ENCODE measurements at regions not wholly inside any gene's neighbourhood (a gene's known extent, or its start where the extent isn't known, plus 50 kb on each side); places are given as distances from the start of the nearest gene placed in this dataset.

GRCh38 chr20:11677836-11678235 is 239.9 kb upstream of the BTBD3 start:
- H3K4me3 ChIP-seq (ENCODE audit: low read depth, low read length) = no peak overlapping the region
- no peak for TF ChIP-seq CTCF (IDR thresholded peaks at IDR 0.05; ENCODE audit: low read depth, low read length)
- H3K4me1 ChIP-seq = no peaks in the 10 kb centered on the region
- H3K9me3 ChIP-seq = no peaks in the 10 kb centered on the region
- no peak for DNase-seq
- H3K36me3 ChIP-seq = no peaks in the 10 kb centered on the region
- no peaks in the 10 kb centered on the region for H3K27me3 ChIP-seq

- TF ChIP-seq CTCF (IDR thresholded peaks at IDR 0.05; ENCODE audit: low read depth, low read length) = no peak
- peaks cover 5% of the 10 kb centered on the region for H3K27me3 ChIP-seq
These were observed 235.4 kb upstream of the BTBD3 start for GRCh38 chr20:11682285-11682684.

GRCh38 chr20:11686195-11686594 is 231.5 kb upstream of the BTBD3 start:
- H3K27me3 ChIP-seq = peaks cover 9% of the 10 kb centered on the region
- H3K9me3 ChIP-seq = no peaks in the 10 kb centered on the region
- no peaks in the 10 kb centered on the region for H3K36me3 ChIP-seq
- no peak for DNase-seq
- TF ChIP-seq CTCF (IDR thresholded peaks at IDR 0.05; ENCODE audit: low read depth, low read length) = no peak
- H3K4me3 ChIP-seq (ENCODE audit: low read depth, low read length) = no peak overlapping the region
- no peaks in the 10 kb centered on the region for H3K4me1 ChIP-seq

More at GRCh38 chr20:11682285-11682684, 235.4 kb upstream of the BTBD3 start:
- H3K4me1 ChIP-seq = no peaks in the 10 kb centered on the region
- DNase-seq = no peak
- no peaks in the 10 kb centered on the region for H3K36me3 ChIP-seq
- no peaks in the 10 kb centered on the region for H3K9me3 ChIP-seq
- no peak overlapping the region for H3K4me3 ChIP-seq (ENCODE audit: low read depth, low read length)

- Histone ChIP-seq H3K36me3 (no peaks in the 10 kb centered on the region), H3K9me3 (no peaks in the 10 kb centered on the region), H3K4me3 (ENCODE audit: low read depth, low read length) (peak overlapping the region; percentile 34), H3K4me1 (no peaks in the 10 kb centered on the region), H3K27me3 (peaks cover 9% of the 10 kb centered on the region)
- no peak for TF ChIP-seq CTCF (IDR thresholded peaks at IDR 0.05; ENCODE audit: low read depth, low read length)
- peak; percentile 14 for DNase-seq
These were observed 230.7 kb upstream of the BTBD3 start for GRCh38 chr20:11686820-11687543.

- Histone ChIP-seq H3K9me3 (no peaks in the 10 kb centered on the region), H3K36me3 (no peaks in the 10 kb centered on the region), H3K4me3 (ENCODE audit: low read depth, low read length) (no peak overlapping the region), H3K4me1 (no peaks in the 10 kb centered on the region), H3K27me3 (peaks cover 9% of the 10 kb centered on the region)
- DNase-seq = no peak
- TF ChIP-seq CTCF (IDR thresholded peaks at IDR 0.05; ENCODE audit: low read depth, low read length) = no peak
These were observed 230.0 kb upstream of the BTBD3 start for GRCh38 chr20:11687546-11688292.

- H3K4me3 ChIP-seq (ENCODE audit: low read depth, low read length) = no peak overlapping the region
- H3K36me3 ChIP-seq = no peaks in the 10 kb centered on the region
- H3K9me3 ChIP-seq = no peaks in the 10 kb centered on the region
- TF ChIP-seq CTCF (IDR thresholded peaks at IDR 0.05; ENCODE audit: low read depth, low read length) = no peak
- no peaks in the 10 kb centered on the region for H3K4me1 ChIP-seq
- peaks cover 9% of the 10 kb centered on the region for H3K27me3 ChIP-seq
- no peak for DNase-seq
These were observed 228.4 kb upstream of the BTBD3 start for GRCh38 chr20:11689262-11689661.
